Ishikawa (cell line): ENCODE measurements at regions not wholly inside any gene's neighbourhood (a gene's known extent, or its start where the extent isn't known, plus 50 kb on each side); places are given as distances from the start of the nearest gene placed in this dataset.

Experiments
- EGR1 ChIP-seq: IDR thresholded peaks from 2 replicates; pipeline ENCODE4 v1.6.1; 2012
- EP300 ChIP-seq: IDR thresholded peaks from 2 replicates; pipeline ENCODE4 v1.6.1; 2012; ENCODE audit warnings: borderline replicate concordance
- FOXM1 ChIP-seq: IDR thresholded peaks from 2 replicates; pipeline ENCODE4 v1.6.1; 2012; ENCODE audit warnings: low read depth, borderline replicate concordance
- MAX ChIP-seq: IDR thresholded peaks from 2 replicates; pipeline ENCODE4 v1.6.1; 2012
- NFIC ChIP-seq: IDR thresholded peaks from 2 replicates; pipeline ENCODE4 v1.6.1; 2012
- RAD21 ChIP-seq: IDR thresholded peaks from 2 replicates; pipeline ENCODE4 v1.6.1; 2012; ENCODE audit warnings: low read depth
- REST ChIP-seq: IDR thresholded peaks from 2 replicates; pipeline ENCODE4 v1.6.1; 2012; ENCODE audit warnings: low read depth, mild to moderate bottlenecking
- TAF1 ChIP-seq: IDR thresholded peaks from 2 replicates; pipeline ENCODE4 v1.6.1; 2012; ENCODE audit warnings: low read depth, mild to moderate bottlenecking
- TCF12 ChIP-seq: IDR thresholded peaks from 2 replicates; pipeline ENCODE4 v1.6.1; 2012; ENCODE audit warnings: low read depth
- TEAD4 ChIP-seq: IDR thresholded peaks from 2 replicates; pipeline ENCODE4 v1.6.1; 2012
- YY1 ChIP-seq: IDR thresholded peaks from 2 replicates; pipeline ENCODE4 v1.6.1; 2012; ENCODE audit warnings: low read depth
- ZBTB7A ChIP-seq: IDR thresholded peaks from 2 replicates; pipeline ENCODE4 v1.6.1; 2012; ENCODE audit warnings: low read depth

DNA sequence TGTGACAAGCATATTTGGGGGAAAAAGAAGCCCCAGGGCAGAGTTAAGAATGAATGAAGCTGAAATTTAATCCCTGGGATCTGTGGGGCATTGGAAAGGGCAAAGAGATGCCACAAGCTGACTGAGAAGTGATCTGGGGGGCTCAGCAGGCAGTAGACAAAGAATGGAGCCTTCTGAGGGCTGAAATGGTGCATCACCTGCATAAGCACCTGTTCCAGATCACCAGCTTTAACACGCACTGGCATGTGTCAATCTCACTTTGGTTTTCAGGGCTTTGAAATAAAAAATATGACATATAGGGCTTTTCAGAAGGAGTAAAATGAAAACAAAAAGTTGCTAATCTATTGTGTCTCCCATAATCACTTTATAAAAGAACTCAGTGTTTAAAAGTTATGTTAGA is 210.8 kb upstream of the ARHGEF26 start:
- TF ChIP-seq FOXM1 (no peak), REST (no peak), TAF1 (no peak), EP300 (no peak), ZBTB7A (no peak), MAX (no peak), NFIC (no peak), TEAD4 (no peak), EGR1 (no peak), YY1 (no peak), RAD21 (no peak), TCF12 (no peak)
